GM12874 (cell line): ENCODE measurements at regions not wholly inside any gene's neighbourhood (a gene's known extent, or its start where the extent isn't known, plus 50 kb on each side); places are given as distances from the start of the nearest gene placed in this dataset.

ENCODE experiments used
- TF ChIP-seq, protein P1 (sequence below): IDR thresholded peaks from 2 replicates; pipeline ENCODE4 v1.5.1; 2011; ENCODE audit warnings: low read depth, mild to moderate bottlenecking, control low read depth, low read length, moderate library complexity; ENCODE audit not compliant: insufficient read depth

GRCh38 chr14:106509176-106509575, 982.8 kb downstream of the TMEM121 start:
- TF ChIP-seq, protein P1, sequence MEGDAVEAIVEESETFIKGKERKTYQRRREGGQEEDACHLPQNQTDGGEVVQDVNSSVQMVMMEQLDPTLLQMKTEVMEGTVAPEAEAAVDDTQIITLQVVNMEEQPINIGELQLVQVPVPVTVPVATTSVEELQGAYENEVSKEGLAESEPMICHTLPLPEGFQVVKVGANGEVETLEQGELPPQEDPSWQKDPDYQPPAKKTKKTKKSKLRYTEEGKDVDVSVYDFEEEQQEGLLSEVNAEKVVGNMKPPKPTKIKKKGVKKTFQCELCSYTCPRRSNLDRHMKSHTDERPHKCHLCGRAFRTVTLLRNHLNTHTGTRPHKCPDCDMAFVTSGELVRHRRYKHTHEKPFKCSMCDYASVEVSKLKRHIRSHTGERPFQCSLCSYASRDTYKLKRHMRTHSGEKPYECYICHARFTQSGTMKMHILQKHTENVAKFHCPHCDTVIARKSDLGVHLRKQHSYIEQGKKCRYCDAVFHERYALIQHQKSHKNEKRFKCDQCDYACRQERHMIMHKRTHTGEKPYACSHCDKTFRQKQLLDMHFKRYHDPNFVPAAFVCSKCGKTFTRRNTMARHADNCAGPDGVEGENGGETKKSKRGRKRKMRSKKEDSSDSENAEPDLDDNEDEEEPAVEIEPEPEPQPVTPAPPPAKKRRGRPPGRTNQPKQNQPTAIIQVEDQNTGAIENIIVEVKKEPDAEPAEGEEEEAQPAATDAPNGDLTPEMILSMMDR = no peak

DNA sequence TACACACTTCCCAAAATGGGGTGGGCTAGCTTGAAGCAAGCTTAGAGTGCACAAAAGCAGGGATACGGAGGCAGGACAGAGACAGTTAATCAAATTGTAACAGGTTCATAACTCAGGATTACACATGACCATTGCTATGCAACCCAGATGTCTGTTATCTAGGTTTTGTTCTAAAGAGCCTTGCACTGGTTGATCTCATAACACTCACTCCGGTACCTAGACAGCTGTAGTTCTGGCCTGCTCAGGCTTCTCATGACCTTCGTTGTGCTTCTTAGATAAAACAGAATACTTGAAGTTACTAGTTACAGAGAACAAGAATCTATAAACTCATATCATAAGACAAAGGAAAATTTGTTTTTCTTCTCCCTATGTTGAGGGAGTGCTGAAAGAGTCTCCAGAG, 983.4 kb downstream of the TMEM121 start:
- TF ChIP-seq, protein P1 = no peak

DNA sequence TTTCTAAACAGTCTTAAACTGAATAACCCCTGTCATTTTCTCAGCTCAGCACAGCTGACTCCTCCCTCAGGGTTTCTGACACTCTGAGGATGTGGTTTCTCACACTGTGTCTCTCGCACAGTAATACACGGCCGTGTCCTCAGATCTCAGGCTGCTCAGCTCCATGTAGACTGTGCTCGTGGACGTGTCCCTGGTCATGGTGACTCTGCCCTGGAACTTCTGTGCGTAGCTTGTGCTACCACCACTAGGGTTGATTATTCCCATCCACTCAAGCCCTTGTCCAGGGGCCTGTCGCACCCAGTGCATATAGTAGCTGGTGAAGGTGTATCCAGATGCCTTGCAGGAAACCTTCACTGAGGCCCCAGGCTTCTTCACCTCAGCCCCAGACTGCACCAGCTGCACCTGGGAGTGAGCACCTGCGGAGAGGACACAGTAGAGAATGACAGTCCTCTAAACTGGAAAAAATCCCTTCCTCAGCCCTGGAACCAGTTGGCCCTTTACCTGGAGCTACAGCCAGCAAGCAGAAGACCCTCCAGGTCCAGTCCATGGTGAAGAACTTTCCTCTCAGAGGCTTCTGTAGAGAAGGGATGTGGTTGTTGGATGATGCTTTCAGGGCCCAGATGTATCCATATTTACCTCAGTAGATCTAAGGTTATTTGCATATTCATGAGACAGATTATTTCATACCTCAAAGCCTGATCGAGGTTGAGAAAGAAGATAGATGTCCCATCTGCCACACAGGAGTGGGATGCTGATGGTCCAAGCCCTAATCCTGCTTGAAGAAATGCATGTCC, 984.8 kb downstream of the TMEM121 start:
- TF ChIP-seq, protein P1 = no peak

GRCh38 chr14:106511800-106512198, 985.4 kb downstream of the TMEM121 start:
- TF ChIP-seq, protein P1 = no peak

DNA sequence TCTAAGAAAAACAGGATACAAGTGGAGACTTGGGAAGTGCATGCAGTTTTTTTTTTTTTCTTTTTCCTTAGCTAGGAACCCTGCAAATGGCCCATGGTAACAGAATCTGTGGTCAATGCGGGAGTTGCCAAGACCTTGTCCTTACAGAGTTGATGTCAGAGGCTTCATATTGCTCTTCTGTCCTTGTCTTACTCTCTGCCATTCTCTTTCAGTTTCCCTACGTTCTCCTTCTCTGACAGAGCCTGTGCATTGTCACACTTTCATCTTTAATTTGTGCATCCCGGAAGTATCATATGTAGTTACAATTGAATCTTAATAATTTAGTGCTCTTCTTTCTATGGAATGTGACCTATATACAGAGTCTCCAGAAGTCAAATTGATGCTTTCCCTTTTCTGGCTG, 986.9 kb downstream of the TMEM121 start:
- TF ChIP-seq, protein P1 = no peak

GRCh38 chr14:106518054-106518943, 991.9 kb downstream of the TMEM121 start:
- TF ChIP-seq, protein P1 = peak; percentile 80

- TF ChIP-seq, protein P1 = no peak
These were observed 996.6 kb downstream of the TMEM121 start for GRCh38 chr14:106522990-106523389.
